HepG2 (cell line): ENCODE measurements at regions not wholly inside any gene's neighbourhood (a gene's known extent, or its start where the extent isn't known, plus 50 kb on each side); places are given as distances from the start of the nearest gene placed in this dataset.

Experiments used
- ATAC-seq: fragments of 200-7000 bp; cut with Tn5 transposase; 3 replicates; pipeline ENCODE4 v1.9.1; 2020; ENCODE audit warnings: mild to moderate bottlenecking, moderate library complexity
- BruUV-seq: library from RNA; stranded (reverse); fragments of 400-500 nt; replicated peaks from 2 replicates; lab custom pipeline; 2021; lab: Mats Ljungman, UMichigan
- CTCF ChIA-PET: fragments of 300-600 bp; formaldehyde crosslinking; extraction: SDS; loops from one replicate; lab custom pipeline; 2021; ENCODE audit warnings: low total read pairs, inconsistent platforms, low intra/inter-chr PET ratio; lab: Yijun Ruan, JAX
- POLR2A ChIA-PET: fragments of 350-600 bp; sonication (Branson Sonifier 250); formaldehyde crosslinking; loops from one replicate; lab custom pipeline; 2020; ENCODE audit warnings: antibody characterized with exemption, inconsistent platforms; lab: Yijun Ruan, JAX
- DNase-seq: peaks from one replicate; pipeline ENCODE4 v3.0.0-alpha.2; 2015; ENCODE audit warnings: low spot score
- FAIRE-seq: peaks from 3 replicates; lab custom pipeline; 2011; peaks lifted over from hg19 to GRCh38; lab: Jason Lieb, UNC
- H2AFZ ChIP-seq: one replicate; pipeline ENCODE4 v1.6.1; 2011; ENCODE audit warnings: low read length, inconsistent platforms
- H3K27ac ChIP-seq: fragments of 300-600 bp; 3 replicates; pipeline ENCODE4 v1.8.0; 2011; ENCODE audit warnings: mixed run types, mild to moderate bottlenecking, mixed read lengths, low read length, inconsistent platforms; ENCODE audit not compliant: insufficient read depth; ENCODE audit errors: extremely low read length
- H3K27me3 ChIP-seq, 2 experiments: fragments of 200-600 bp in 1 of 2; 2 replicates in 1 of 2; 3 replicates in 1 of 2; pipeline versions ENCODE4 v1.6.0 to v1.8.0; 2011; ENCODE audit warnings: low read length in 2 of 2, mild to moderate bottlenecking in 2 of 2, moderate library complexity in 2 of 2, inconsistent platforms in 1 of 2; ENCODE audit not compliant: insufficient read depth in 2 of 2, control insufficient read depth in 1 of 2
- H3K36me3 ChIP-seq, 2 experiments: fragments of 200-600 bp in 1 of 2; replicated peaks in 1 of 2; 2 replicates in 1 of 2; 3 replicates in 1 of 2; pipeline versions ENCODE4 v1.5.1 to v1.8.0; 2011; ENCODE audit warnings: low read length in 2 of 2, inconsistent platforms in 1 of 2; ENCODE audit not compliant: insufficient read depth in 2 of 2, control insufficient read depth in 1 of 2
- H3K4me1 ChIP-seq: 2 replicates; pipeline ENCODE4 v1.5.1; 2012; ENCODE audit warnings: low read length, inconsistent platforms; ENCODE audit not compliant: insufficient read depth
- H3K4me2 ChIP-seq: 2 replicates; pipeline ENCODE4 v1.6.0; 2011; ENCODE audit warnings: low read depth, low read length, inconsistent platforms
- H3K4me3 ChIP-seq, 3 experiments: fragments of 200-600 bp in 1 of 3; sonication (generic), shearing (Covaris generic) in 1 of 3; replicated peaks in 1 of 3; 2 replicates each; pipeline ENCODE4 v1.5.1; 2011 to 2016; ENCODE audit warnings: low read length in 3 of 3, inconsistent platforms in 2 of 3, low read depth in 2 of 3, mild to moderate bottlenecking in 2 of 3, control low read depth in 1 of 3, mixed read lengths in 1 of 3; ENCODE audit not compliant: insufficient read depth in 1 of 3
- H3K79me2 ChIP-seq: one replicate; pipeline ENCODE4 v1.6.1; 2011; ENCODE audit warnings: low read length, inconsistent platforms; ENCODE audit not compliant: insufficient read depth
- H3K9ac ChIP-seq: 2 replicates; pipeline ENCODE4 v1.6.0; 2011; ENCODE audit warnings: mild to moderate bottlenecking, low read depth, low read length, inconsistent platforms; ENCODE audit not compliant: insufficient read depth
- H3K9me3 ChIP-seq: 2 replicates; pipeline ENCODE4 v1.5.1; 2012; ENCODE audit warnings: mild to moderate bottlenecking, low read length
- H4K20me1 ChIP-seq: 2 replicates; pipeline ENCODE4 v1.6.0; 2011; ENCODE audit warnings: inconsistent platforms, mild to moderate bottlenecking, low read length, moderate library complexity; ENCODE audit not compliant: insufficient read depth
- ATF7 ChIP-seq, 2 experiments: fragments of 450-650 bp in 1 of 2; sonication (generic) in 1 of 2; formaldehyde crosslinking in 1 of 2; IDR thresholded peaks; 2 replicates each; pipeline versions ENCODE4 v1.4.0 to v1.6.1; 2016 to 2020; ENCODE audit warnings: antibody characterized with exemption in 1 of 2, mild to moderate bottlenecking in 1 of 2, missing genetic modification reagents in 1 of 2
- CREB1 ChIP-seq, 2 experiments: fragments of 450-650 bp in 1 of 2; IDR thresholded peaks; 2 replicates each; pipeline ENCODE4 v1.6.1; 2016 to 2017; ENCODE audit warnings: control low read depth in 1 of 2, mild to moderate bottlenecking in 1 of 2, missing compliant biosample characterization in 1 of 2, missing genetic modification characterization in 1 of 2
- KDM2A ChIP-seq: sonication (generic); formaldehyde crosslinking; IDR thresholded peaks from 2 replicates; pipeline ENCODE4 v1.4.0; 2020; ENCODE audit warnings: low read depth, missing genetic modification reagents, borderline replicate concordance
- NFIB ChIP-seq: sonication (generic); formaldehyde crosslinking; IDR thresholded peaks from 2 replicates; pipeline ENCODE4 v1.9.0; 2021; ENCODE audit warnings: missing genetic modification reagents, mild to moderate bottlenecking, borderline replicate concordance
- ZNF430 ChIP-seq: sonication (generic); formaldehyde crosslinking; IDR thresholded peaks from 2 replicates; pipeline ENCODE4 v1.9.0; 2021; ENCODE audit warnings: mild to moderate bottlenecking, missing genetic modification reagents
- WGBS: methylation state at CpG from one replicate; pipeline ENCODE4 v1.1.6; 2017; ENCODE audit warnings: low lambda C conversion rate; 5-methylcytosine and 5-hydroxymethylcytosine counted together
- in situ Hi-C: cut with HindIII; loops from 2 replicates; pipeline ENCODE4 v1.10.0; 2017; ENCODE audit warnings: low pct_unique_long_range_greater_than_20kb; ENCODE audit not compliant: extremely low pct_ligation_motif_present
- intact Hi-C: fragments of 100-400 bp; cut with micrococcal nuclease; formaldehyde crosslinking; loops from one replicate; pipeline ENCODE4 v1.10.0; 2022; ENCODE audit not compliant: unreplicated experiment
- TF ChIP-seq, protein P1 (sequence below): sonication (generic); formaldehyde crosslinking; IDR thresholded peaks from 2 replicates; pipeline ENCODE4 v1.4.0; 2020; ENCODE audit warnings: missing genetic modification reagents
- TF ChIP-seq, protein P2 (sequence below): sonication (generic); formaldehyde crosslinking; conservative IDR thresholded peaks from 2 replicates; pipeline ENCODE4 v1.4.0; 2020; ENCODE audit warnings: missing genetic modification reagents
- TF ChIP-seq, protein P3 (sequence below): sonication (generic); formaldehyde crosslinking; IDR thresholded peaks from 2 replicates; pipeline ENCODE4 v1.4.0; 2020; ENCODE audit warnings: mild to moderate bottlenecking, missing genetic modification reagents, borderline replicate concordance

DNA sequence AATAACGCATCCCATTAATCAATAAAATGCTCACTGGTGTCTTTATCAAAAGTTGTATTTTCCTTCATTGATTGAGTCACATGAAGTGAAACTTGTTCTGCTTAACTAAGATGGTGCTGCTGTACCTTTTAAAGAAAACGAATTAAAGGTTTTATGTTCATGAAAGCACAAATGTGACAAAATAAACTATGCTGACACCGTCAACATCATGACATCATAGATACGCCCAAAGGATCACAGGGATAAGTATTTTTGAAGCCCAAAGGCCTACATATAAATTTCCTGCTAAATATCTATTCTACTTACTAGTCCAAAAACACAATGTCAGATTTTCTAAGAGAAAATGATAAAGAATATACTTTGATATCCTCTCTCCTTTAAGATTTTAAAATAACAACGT, 94.4 kb downstream of the FAM217A start:
- in situ Hi-C loops (loop anchor here (25.0 kb wide), 1 partner anchor 697 kb away; no protein-coding TSS in a partner anchor), intact Hi-C loops (no loop called here)
- no peak overlapping the region for H3K4me2 ChIP-seq
- TF ChIP-seq ZNF430, result no peak
- TF ChIP-seq KDM2A, result no peak
- no peak for TF ChIP-seq NFIB (CRISPR knock-in tag)
- TF ChIP-seq, protein P1, sequence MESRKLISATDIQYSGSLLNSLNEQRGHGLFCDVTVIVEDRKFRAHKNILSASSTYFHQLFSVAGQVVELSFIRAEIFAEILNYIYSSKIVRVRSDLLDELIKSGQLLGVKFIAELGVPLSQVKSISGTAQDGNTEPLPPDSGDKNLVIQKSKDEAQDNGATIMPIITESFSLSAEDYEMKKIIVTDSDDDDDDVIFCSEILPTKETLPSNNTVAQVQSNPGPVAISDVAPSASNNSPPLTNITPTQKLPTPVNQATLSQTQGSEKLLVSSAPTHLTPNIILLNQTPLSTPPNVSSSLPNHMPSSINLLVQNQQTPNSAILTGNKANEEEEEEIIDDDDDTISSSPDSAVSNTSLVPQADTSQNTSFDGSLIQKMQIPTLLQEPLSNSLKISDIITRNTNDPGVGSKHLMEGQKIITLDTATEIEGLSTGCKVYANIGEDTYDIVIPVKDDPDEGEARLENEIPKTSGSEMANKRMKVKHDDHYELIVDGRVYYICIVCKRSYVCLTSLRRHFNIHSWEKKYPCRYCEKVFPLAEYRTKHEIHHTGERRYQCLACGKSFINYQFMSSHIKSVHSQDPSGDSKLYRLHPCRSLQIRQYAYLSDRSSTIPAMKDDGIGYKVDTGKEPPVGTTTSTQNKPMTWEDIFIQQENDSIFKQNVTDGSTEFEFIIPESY (CRISPR knock-in tag), result no peak
- TF ChIP-seq, protein P2, sequence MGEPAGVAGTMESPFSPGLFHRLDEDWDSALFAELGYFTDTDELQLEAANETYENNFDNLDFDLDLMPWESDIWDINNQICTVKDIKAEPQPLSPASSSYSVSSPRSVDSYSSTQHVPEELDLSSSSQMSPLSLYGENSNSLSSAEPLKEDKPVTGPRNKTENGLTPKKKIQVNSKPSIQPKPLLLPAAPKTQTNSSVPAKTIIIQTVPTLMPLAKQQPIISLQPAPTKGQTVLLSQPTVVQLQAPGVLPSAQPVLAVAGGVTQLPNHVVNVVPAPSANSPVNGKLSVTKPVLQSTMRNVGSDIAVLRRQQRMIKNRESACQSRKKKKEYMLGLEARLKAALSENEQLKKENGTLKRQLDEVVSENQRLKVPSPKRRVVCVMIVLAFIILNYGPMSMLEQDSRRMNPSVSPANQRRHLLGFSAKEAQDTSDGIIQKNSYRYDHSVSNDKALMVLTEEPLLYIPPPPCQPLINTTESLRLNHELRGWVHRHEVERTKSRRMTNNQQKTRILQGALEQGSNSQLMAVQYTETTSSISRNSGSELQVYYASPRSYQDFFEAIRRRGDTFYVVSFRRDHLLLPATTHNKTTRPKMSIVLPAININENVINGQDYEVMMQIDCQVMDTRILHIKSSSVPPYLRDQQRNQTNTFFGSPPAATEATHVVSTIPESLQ (CRISPR knock-in tag), result no peak
- TF ChIP-seq ATF7 (IDR thresholded peaks at IDR 0.05), result peak; percentile 77
- no peak for TF ChIP-seq ATF7 (CRISPR knock-in tag; IDR thresholded peaks at IDR 0.05)
- TF ChIP-seq, protein P3, sequence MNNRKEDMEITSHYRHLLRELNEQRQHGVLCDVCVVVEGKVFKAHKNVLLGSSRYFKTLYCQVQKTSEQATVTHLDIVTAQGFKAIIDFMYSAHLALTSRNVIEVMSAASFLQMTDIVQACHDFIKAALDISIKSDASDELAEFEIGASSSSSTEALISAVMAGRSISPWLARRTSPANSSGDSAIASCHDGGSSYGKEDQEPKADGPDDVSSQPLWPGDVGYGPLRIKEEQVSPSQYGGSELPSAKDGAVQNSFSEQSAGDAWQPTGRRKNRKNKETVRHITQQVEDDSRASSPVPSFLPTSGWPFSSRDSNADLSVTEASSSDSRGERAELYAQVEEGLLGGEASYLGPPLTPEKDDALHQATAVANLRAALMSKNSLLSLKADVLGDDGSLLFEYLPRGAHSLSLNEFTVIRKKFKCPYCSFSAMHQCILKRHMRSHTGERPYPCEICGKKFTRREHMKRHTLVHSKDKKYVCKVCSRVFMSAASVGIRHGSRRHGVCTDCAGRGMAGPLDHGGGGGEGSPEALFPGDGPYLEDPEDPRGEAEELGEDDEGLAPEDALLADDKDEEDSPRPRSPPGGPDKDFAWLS (CRISPR knock-in tag), result no peak
- peak; percentile 54 for TF ChIP-seq CREB1 (IDR thresholded peaks at IDR 0.05)
- no peak for TF ChIP-seq CREB1 (CRISPR knock-in tag; IDR thresholded peaks at IDR 0.05)
- DNase-seq, result no peak
- no peaks in the 10 kb centered on the region for H3K36me3 ChIP-seq
- no peak overlapping the region for H3K4me3 ChIP-seq
- FAIRE-seq, result no peak
- no peak overlapping the region for H2AFZ ChIP-seq
- CTCF ChIA-PET, result no interaction called here
- no peaks in the 10 kb centered on the region for H3K9me3 ChIP-seq
- POLR2A ChIA-PET, result interaction anchor here (1.2 kb wide), 1 partner anchor 242 kb away, joined by 3 read pairs; no protein-coding TSS in a partner anchor
- H3K27ac ChIP-seq, result no peak overlapping the region
- no peaks in the 10 kb centered on the region for H3K27me3 ChIP-seq
- 87% methylated on average over 5 of the region's 5 CpGs for WGBS
- no peak overlapping the region for H3K9ac ChIP-seq
- peaks cover 11% of the 10 kb centered on the region for H3K4me1 ChIP-seq
- no peaks in the 10 kb centered on the region for H3K79me2 ChIP-seq
- BruUV-seq, result no TSS peak
- ATAC-seq, result no peak
- H4K20me1 ChIP-seq, result no peaks in the 10 kb centered on the region
